ENCODE measurements at regions not wholly inside any gene's neighbourhood (a gene's known extent, or its start where the extent isn't known, plus 50 kb on each side); places are given as distances from the start of the nearest gene placed in this dataset.

DNA sequence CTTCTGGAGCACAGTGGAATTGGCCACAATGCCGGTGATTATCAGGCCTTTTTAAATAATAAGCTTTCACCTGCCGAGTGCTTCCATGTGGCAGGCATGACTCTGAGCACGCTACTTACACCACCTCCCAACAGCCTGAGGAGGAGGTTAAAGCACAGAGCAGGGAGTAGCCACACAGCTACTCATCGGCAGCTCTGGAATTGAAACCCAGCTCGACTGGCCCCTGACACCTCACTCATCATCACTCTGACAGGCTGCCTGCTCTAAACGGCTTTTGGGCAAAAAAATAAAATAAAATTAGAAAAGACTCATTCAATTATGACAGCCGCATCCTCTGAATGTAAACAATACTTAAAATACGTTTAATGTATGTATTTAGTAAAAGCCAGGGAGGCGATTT, 326.4 kb upstream of the NOCT start:
- DNase-seq (ENCODE audit: low spot score): peak; percentile 19

DNA sequence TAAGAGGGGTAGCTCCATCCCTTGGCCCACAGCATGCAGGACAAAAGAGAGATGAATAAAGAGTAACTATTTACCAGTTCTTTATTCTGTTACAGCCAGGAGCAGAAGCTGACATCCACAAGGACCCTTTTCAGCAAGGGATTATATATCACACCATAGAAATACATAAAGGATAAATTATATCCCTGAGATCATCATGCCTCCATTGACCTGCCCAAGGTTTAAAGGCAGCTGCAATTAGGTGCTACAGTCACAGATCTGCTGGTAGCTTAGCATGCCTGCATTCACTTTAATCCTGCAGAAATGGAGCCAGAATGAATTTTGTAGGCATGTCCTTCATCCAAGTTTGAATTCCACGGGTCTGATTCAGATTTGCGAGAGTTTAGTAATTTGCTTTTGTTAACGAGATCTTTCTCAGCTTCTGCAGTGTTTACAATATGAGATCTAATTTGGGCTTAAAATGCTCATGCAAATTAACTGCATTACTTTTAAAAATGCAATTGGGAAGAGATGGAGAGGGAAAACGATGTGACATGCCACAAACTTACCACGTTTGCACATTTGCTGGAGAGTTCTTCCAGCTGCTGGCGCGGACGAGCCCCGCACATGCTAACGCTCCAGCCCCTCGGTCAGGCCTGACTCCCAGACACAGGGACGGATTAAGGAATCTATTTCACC, 327.0 kb upstream of the NOCT start:
- peak; percentile 40 for DNase-seq (ENCODE audit: low spot score)

DNA sequence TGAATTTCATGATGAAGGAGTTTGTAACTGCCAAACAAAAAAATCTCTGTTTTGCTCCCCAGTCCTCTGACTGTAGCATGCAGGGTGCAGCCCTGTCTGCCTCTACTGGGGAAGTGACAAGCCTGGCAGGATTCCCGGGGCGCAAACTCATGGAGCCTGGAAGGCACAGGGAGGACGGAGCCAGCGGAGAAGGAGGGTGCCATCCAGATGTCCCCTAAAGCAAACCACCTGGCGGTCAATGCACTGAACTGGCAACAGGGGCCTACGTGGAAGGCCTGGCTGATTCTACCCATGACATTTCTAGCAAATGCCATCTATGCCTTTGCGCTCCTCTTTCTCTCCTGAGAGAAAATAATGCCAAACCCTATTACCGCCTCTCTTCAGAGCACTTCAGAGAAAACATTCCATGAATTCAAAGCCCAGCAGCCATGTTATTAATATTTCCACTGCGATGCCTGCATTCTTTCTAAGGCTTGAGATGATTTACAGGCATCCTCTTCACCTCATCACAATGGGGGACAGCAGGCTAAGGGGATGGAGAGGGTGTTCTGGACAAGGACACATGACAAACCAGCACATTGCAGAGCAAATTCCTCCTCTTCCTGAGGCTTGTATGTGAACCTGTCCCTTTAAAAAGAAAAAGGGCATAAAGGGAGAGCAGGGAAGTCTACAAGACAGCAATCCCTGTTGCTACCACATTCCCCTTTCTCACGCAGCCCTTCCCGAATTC, 329.3 kb upstream of the NOCT start:
- DNase-seq (ENCODE audit: low spot score): no peak

DNA sequence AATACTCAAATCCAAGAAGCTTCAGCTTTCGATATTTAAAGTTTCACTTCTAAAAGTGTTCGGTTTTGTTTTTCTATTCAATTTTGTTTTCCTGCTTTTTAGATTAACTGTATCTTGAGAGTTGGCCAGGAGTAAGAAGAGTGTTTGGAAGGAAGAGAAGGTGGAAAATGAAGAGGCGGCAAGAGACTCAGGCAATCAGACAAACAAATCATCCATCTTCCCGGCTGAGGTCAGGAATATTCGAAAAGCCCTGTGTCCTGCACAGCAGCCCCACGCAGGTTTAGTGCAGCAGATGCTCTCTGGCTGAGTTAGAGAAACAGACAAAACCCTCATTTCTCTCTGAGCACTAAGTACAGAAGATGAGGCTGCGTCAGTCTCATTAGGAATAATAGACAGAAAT, 330.3 kb upstream of the NOCT start:
- no peak for DNase-seq (ENCODE audit: low spot score)

DNA sequence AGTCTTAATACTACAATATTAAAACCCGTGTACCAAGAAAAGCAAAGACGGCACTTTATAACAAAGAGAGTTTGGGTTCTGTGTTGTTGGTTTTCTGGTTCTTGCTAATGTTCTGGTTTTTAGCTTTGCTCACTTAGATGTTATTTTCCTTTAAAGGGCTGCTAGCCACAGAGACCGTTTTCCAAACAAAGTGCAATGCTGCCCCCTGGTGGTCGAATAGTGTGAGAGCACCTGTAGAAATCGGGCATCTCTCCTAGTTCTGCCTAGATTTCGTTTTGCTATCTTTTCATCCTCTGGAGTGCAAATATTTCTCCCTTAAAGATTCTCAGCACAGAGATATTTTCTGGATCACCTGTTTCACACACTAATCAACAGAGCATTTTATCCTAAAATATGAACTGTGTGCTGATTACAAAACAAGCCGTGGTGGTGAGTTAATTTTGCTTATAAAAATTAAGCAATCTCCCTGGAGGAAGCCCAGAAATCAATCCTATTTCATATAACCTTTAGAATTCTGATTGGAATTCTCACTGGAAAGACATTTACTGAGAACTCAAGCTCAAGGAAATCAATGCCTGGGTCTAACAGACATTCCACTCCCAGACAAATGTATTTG, 334.5 kb upstream of the NOCT start:
- DNase-seq (ENCODE audit: low spot score): peak; percentile 76

DNA sequence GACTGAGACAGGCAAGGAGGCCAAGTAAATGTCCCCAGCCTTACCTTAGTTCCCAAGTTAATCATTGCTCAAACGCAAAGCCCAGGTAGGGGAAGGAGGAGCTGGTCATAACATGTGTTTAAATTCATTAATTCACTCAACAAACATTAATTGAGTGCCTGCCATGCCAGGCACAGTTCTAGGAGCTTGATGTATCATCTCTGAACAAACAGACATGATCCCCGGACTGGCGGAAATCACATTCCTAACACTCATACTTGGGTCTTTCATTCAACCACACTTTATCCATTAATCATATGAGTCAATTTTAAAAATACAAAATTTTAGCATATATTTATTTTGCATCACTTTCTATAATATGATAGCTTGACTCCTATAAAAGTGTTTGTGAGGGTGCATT, 335.3 kb upstream of the NOCT start:
- DNase-seq (ENCODE audit: low spot score): no peak

DNA sequence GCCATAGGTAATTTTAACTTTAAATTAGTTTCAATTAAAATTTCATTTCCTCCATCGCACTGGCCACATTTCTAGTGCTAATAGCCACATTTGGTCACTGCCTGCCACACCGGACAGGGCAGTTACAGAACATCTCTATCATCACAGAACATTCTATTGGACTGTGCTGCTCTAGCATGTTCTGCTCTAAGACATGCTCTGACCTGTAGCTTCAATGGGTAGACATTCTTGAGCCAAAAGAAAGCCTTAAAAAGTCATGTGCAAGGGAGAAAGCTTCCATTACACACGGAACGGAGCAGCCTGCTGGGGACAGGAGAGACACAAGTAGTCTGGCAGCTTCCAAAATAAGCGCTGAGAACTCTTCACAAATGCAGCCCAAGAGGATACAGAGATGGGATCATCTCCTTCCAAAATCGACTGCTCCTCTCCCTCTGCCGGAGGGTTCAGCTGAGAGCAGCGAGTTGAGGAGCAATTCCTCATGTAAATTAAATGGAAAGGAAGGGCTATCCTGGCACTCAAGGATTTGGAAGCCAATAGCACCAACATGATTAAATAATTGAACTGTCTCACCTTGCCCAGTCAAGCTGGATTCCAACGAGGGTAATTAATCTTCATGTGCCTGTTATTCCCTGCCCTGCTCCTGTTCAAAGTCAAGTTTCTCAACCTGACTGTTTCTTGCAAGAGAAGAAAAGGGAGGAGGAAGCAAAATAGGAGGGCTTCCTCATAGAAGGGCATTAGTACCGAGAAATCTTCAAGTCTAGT, 336.4 kb upstream of the NOCT start:
- DNase-seq (ENCODE audit: low spot score): no peak

DNA sequence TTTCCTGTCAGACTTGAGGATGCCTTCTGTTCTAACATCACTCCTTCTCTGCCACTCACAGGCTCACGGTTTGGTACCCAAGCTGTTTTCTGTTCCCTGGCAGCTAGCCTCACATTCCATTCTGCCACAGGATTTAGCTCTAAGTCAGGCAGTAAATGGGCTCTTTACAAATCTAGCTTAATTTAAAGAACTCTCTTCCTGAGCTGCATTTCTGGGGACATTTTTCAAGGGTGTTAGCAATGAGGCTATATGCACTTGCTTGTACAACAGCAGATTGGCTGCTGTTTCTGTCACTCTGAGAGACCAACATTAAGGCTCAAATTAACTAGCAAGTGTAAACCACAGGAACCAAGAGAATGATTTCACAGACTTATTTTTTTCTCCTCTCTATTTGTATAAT, 337.8 kb upstream of the NOCT start:
- no peak for DNase-seq (ENCODE audit: low spot score)

DNA sequence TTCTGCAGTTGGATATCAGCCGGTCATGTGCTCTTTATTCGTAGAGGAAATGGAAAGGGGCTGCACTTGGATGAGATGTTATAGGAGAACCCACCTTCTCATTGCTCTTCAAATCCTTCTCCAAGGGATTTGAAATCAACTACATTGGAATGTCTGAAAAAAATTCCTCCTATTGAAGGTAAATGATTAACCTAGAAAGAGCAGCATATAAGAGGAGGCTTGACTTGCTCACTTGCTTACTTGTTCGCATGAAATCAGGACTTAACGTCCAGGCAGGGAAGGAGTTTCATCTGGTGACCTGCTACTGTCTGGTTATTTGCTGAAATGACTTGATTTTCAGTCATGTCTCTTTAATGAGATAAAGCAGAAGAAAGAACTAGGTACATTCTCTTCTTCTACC, 338.4 kb upstream of the NOCT start:
- no peak for DNase-seq (ENCODE audit: low spot score)

DNA sequence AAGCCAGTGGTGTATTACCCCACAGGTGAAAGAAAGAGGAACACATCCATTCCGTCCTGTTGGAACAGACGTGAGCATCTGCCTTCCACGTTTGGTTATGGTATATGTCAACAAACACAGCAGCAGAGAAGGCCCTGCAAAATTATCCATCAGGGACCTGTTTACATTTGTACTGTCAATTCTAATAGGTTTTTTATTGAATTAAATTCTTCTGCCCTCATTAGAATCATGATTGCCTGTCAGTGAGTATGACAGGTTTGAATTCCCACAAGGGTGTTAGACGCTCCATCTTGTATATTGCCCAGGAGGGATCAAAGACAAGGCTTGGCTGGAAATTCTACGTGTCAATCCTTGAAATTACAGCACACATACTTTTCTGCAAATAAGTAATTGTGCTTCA, 339.9 kb upstream of the NOCT start:
- no peak for DNase-seq (ENCODE audit: low spot score)

DNA sequence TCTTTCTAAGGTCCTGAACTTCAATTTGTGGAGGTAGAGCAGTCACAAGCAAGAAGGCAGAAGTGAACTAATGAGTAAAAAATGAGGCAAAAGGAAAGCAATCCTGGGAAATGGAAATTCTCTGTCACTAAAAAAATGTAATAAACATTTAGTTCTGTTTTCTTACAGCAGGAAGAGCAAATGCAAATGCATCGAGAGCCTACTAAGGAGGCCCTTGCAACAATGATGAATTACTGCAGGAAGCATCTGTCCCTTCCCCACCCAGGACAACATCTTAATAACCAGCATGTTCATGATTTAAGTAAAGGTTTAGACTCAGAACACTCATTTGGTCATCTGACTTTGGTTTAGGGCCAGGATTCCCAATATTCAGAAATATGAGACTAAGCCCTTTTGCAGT, 341.4 kb upstream of the NOCT start:
- no peak for DNase-seq (ENCODE audit: low spot score)

DNA sequence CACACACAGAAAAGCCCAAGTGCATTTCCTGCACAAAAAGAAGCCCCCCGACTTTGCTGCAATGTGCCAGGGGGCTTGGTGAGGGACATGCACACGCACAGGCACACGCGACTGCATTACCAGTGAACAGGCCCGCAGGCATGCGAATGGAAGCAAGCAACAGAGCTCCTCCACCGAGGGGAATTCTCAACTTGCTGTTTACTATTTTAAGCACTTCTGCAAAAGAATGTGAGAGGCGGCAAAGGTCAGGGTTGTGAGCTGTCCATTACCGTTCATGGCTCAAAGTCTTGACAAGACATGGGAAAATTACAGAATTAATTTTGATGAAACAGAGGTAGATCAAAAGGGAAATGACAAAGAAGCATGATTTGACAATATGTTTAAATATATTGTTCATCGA, 342.5 kb upstream of the NOCT start:
- no peak for DNase-seq (ENCODE audit: low spot score)

DNA sequence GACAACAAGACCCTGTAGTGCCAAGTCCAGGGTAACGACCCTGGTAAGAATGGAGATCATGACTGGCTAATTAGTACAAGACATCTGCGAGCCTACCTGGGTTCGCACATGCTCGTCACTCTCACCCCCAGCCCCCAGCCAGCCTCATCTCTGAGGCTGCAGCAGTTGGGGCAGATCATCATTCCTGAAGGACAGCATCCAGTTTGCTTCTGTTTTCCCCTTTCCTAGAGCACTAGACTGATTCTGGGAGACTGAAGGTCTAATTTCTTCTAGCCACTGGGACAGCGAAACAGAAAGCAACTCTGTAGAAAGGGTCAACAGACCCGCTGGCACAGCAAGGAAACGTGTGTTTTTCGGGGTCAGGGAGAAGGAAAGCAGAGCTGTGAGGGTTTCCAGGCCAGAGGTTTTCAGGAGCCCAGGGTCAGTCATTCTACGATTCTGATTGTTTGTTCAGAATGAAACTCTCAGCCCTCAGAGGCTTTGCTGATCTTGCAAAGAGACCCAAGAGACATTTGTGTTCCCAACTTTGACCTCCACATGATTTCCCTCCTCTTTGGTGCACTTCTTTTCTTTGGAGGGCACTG, 343.1 kb upstream of the NOCT start:
- DNase-seq (ENCODE audit: low spot score): no peak

DNA sequence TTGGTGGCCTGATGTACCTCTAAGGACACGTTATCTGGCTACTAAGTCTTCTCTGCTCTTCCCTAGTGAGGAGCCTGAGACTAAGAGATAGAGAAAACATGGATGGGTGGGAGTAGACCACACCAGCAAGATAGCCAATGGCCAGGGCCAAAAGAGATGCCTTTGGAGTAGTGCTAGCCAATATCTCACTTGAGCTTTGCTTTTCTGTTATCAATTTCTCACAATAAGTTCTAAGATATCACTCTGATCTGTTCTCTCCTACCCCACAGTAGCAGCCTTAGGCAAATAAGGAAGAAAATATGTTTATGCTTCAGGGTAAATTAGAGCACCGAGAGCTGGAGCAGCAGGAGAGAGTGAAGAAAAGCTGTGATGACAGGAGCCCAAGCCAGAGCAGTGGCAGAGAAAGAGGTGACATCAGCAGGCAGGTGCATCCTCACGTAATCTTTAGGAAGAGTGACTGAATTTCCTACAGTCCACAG, 343.9 kb upstream of the NOCT start:
- DNase-seq (ENCODE audit: low spot score): no peak

DNA sequence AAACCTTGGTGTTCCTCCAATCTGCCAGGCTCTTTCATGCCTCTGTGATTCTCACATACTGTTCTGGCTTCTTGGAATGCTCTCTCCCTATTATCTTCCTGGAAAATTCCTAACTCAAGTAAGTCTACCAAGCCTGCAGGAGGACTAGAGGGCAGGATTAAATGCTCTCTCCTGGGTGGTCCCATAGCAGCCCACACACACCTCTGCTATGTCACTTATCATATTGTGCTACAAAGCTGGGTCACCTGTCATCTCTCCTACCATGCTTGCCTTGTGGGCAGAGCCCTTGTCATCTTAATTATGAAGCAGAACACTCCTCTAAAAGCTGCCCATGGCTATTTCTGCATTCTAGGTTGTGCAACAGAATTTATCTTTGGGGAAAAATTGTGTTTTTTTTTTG, 344.5 kb upstream of the NOCT start:
- no peak for DNase-seq (ENCODE audit: low spot score)

DNA sequence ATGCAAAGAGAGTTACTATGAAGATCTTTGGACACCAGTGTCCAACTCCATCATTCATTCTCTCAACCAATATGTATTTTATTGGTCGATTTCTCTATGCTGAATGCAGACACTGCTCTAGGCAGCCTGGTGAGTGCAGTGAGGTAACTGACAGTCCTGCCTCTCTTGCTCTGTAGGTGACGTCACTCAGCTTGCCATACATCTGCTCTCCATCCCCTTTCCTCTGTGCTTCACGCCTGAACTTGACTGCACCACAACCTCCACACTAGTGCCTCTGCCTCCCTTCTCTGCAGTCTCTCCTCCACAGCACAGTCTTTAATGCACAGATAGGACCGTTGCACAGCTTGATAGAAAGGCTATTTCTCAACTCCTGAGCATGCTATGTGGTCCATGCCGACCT, 344.9 kb upstream of the NOCT start:
- DNase-seq (ENCODE audit: low spot score): no peak

DNA sequence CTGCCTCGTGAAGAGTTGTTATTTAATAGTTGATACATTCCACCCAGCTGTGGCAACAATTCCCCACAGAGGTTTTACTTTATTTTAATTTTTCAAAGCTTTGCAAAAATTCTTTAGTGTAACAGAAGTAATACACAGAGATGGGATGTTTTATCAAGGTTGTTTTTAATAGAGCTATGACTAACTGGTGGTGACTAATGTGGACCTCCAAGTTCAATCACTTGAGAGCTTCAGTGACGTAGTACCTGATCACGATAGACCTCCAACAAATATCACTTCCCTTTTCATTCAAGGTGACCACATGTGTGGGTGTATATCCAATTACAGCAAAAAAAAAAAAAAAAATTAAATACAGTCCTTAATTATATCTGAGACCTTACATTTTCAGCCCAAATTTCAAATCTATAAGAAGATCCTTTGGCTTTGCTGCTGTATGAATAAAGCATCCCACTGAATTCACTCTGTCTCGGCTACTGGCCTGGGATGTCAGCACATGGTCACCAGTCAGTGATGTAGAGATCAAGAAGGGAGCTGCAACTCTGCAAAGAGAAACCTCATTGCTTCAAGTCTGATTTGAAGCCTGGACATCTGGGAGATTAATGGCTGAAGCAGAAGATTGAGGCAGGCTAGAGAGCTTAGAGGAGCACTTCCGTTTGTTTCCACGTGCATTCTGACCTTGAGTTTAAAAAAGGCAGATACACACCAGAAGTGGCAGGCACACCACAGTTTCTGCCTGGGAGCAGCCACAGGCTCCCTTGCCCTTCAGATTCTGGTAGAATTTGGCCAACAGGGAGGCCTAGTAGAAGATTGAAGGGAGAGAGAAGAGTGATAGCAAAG, 345.9 kb upstream of the NOCT start:
- DNase-seq (ENCODE audit: low spot score): peak; percentile 15

DNA sequence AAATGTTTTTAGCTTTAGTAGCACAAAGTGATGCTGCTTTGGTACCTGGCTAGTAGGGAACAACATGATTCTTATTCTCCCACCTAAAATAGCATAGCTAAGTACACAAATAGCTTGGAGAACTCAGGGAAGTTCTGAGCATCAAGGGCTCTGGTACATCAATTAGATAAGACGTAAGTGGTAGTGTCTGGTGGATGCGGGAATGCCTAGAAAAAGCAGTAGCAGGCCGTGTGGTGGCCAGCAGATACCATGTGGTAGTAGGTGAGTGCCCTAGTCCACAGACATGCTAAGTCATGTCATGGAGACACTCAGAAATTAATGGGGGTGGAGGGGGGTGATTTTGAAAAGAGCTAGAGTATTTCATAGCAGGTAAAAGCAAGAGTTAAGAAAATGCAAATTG, 347.3 kb upstream of the NOCT start:
- no peak for DNase-seq (ENCODE audit: low spot score)

DNA sequence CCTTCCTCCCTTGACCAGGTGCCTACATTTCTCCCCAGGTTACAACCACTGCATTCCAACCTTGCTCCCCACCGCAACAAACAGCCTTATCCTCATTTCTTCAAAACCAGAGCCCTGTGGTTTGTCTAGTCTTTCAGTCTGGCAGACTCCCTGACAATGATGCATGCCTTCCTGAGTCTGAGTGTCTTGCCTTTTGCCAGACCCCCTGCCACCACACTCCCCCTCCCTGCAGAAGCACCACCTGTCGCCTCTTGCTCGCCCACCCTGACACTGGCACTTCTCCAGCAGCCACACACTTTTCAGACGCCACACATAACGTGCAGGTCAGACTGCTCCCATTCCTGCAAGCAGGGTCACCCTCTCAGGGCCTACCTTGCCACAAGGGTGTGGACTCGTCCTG, 349.2 kb upstream of the NOCT start:
- DNase-seq (ENCODE audit: low spot score): no peak

DNA sequence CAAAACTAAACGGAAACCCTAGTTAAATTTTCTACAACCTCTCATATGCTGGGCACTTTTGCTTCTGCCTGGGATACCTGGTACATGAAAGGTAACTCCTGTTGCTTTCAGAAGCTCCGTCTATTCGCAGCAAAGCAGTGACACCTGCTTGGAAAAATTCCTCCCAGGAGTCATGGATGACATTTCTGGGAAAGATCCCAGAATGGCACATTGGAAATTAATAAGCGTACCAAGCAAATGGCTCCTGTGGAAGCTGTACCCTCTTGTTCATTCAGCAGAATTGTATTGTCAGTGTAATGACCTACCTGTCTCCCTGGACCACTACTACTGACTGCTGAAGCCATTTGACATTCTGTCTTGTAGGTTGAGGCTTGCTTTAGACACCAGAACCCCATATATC, 349.7 kb upstream of the NOCT start:
- DNase-seq (ENCODE audit: low spot score): no peak

DNA sequence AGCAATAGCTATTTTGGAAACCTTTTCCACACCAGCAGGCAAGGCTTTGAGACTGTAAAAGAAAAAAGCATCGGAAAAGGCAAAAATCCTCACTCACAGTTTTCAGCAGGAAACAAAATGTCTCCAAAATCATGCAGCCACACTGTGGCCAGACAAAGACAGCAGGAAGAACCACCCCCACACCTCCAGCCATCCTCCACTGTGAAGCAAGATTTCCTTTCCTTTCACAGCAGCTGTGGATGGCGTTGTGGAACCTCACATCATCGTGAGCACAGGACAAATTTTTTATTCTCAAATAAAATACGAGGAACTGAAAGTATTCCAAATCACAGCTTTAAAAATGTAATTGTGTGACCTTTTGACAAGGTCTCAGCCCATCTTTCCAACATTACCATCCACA, 351.7 kb upstream of the NOCT start:
- DNase-seq (ENCODE audit: low spot score): peak; percentile 21
